HG03175 (cell line): ENCODE measurements at regions not wholly inside any gene's neighbourhood (a gene's known extent, or its start where the extent isn't known, plus 50 kb on each side); places are given as distances from the start of the nearest gene placed in this dataset.

ENCODE experiments used
- ATAC-seq: cut with Tn5 transposase; IDR thresholded peaks from one replicate; pipeline ENCODE4 v1.9.1; 2021; ENCODE audit warnings: mild to moderate bottlenecking, moderate library complexity; ENCODE audit not compliant: unreplicated experiment

DNA sequence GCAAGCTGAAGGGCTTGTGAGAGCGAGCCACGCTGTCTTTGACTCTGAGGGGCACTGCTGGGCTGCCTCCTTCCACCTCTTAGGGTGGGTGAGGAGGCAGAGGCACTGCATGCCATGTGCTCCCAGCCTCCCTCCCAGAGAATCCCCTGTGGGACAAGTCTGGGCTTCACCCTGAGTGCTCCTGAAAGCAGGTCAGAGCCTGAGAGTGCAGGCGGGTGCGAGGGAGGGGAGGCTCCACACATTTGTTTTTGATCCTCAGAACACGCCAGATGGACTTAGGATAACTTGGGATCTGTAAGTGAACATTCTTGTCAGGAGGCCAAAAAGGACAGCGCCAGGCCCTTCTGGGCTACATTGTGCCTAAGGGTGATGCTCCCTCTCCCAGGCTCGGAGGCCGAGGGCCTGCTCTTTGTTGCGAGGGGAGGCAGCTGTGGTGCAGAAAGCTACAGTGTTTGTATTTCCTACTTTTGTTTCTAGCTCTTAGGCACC lies 155.4 kb downstream of the TMX1 start:
- ATAC-seq: no peak

DNA sequence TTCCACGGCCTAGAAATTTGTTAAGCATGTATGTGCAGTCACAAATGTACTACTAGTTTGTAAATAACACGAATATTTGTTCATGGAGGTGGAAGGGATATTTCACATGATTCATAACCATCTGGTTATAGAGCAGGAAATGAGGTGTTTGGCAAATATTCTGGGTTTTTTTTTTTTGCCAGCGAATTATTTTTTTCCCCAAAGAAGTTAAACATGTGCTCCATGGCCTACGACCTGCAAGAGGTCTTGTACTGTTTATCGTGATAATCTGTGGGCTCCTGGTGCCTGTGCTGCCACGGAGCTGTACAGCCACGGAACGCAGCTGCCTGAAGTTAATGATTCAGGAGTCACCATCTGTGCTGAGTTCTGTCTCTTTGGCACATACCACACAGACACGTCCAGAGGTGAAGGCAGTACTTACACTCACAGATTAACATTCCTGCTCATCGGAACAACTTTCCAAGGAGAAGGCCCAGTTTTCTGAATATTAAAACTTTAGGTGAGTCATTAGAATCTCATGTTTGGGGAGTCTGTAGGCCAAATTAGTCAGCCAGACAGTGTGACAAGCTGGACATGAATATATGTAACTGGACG lies 156.3 kb downstream of the TMX1 start:
- no peak for ATAC-seq

DNA sequence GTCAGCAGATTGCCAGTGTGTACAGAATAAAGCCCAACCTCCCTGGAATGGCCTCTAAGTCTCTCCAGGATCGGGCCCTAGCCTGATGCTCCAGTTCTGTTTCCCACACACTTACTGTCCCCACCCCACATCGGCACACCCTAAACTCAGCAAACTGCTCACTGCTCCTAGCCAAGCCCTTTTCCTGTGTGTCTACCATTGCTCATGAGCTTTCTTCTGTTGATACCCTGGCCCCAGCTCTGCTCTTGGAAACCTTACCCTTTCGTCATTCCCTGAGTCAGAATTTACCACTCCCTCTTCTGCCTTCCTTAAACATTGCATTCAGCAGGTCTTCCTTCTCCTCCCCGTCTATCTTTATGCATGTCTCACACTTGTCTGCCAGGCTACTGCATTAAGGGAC lies 158.9 kb downstream of the TMX1 start:
- ATAC-seq: no peak

DNA sequence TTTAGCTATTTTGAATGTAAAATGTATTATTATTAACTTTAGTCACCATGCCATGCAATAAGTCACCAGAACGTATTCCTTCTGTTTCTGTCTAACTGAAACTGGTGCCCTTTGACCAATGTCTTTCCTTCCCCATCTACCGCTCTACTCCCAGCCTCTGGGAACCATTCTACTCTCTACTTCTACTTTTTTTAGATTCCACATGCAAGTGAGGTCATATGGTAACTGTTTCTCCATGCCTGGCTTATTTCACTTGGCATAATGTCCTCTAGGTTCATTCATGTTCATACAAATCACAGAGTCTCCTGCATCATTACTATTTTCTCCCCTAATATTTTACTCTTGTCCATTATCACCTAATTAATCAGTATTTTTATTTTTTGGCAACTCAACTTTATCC lies 160.1 kb downstream of the TMX1 start:
- ATAC-seq: no peak

DNA sequence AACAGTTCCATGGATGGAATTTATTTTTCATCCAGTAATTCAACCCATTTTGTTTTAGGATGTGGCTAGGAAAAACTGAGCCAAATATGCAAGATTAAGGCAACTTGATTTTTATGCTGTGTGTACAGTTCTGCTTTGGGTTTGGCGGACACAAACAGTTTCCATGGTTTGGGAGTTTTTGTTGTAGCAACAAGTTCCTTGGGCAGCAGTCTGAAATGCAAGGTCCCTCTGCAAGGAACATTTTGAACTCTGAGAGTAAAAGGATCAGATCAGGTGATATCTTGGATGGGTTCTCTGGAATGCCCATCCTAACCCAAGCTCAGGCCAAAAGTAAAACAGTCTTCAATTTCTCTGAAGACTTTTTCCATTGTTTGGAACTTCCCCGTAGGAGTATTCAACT lies 161.2 kb downstream of the TMX1 start:
- ATAC-seq: no peak

DNA sequence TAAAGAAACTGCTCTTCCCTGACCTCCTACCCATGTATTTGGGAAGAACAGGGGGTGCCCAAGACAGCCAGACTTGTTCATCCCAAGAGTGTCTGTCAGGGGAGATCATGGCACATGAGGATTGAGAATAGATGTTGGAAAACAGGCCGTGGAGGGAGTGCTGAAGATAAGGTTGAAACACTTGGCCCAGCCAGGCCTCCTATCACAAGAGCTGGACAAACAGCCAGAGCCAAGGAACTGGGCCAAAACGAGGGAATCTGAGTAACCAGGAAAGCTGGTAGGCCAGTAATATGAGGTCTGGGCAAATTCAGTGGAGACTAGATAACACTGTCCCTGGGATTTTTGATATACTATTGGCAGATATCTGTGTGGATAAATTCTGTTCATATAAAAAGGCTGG lies 161.7 kb downstream of the TMX1 start:
- ATAC-seq: no peak

DNA sequence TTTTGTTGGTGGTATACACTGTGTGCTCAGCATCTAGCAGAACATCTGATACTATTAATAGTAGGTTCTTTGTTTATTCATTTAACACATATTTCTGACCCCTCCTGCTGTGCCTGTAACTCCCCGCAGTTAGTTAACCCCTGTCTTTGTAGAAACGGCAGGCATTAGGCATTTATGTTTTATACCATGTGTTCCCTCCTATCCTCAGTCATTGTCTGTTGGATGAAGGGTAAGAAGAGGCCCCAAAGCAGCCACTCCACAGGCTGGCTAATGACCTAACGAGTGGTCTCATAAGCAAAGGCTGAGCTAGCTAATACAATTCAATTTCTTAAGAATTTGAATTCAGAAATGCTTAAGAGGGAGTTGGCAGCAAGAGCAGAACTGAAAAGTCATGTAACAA lies 170.8 kb downstream of the TMX1 start:
- ATAC-seq: no peak

DNA sequence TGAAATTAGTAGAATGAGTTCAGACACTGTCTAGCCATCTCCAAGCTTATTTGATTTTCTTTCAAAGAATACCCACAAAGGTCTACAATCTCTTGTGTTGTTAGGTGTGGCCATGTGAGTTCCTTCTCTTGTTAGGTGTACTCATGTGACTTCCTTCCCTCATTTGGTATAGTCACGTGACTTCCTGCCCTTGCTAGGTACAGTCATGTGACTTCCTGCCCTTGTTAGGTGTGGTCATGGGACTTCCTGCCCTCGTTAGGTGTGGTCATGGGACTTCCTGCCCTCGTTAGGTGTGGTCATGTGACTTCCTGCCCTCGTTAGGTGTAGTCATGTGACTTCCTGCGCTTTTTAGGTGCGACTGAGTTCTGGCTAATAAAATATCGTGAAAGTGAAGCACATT lies 179.6 kb downstream of the TMX1 start:
- ATAC-seq: no peak

DNA sequence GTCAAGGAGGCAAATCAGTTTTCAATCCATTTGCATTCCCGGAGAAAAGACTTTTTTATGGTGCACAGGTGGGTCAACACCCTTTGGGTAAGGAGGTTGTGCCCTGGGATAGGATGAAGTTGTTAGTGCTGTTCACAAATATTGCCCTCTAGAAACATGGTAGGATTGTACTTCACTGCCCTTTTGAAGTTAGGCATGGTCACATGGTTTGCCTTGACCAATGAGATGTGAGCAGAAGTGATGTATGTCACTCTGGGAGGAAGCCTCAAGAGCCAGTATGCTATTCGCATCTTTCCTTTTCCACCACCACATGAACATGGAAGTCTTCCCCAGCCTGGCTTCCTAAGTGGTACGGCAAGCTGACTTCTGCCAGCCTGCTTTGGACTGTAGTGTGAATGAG lies 182.7 kb downstream of the TMX1 start:
- ATAC-seq: no peak

DNA sequence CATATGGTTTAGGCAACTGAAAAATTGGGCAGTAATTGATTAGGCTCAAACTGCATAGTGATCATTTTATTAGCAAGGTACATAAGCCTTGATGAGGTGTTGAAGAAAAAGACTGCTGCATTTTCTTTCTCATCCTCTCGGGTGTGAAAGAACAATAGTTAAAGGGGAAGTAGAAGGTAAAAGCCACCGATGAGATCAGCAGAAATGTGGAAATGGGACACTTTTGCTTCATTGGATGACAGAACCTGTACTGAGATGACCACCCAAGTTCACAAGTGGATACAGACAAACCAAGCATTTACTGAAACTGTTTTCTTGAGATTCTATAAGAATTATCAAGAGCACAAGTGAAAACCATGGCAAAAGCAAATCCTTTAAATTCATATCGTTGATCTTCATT lies 184.0 kb downstream of the TMX1 start:
- ATAC-seq: peak; percentile 61

DNA sequence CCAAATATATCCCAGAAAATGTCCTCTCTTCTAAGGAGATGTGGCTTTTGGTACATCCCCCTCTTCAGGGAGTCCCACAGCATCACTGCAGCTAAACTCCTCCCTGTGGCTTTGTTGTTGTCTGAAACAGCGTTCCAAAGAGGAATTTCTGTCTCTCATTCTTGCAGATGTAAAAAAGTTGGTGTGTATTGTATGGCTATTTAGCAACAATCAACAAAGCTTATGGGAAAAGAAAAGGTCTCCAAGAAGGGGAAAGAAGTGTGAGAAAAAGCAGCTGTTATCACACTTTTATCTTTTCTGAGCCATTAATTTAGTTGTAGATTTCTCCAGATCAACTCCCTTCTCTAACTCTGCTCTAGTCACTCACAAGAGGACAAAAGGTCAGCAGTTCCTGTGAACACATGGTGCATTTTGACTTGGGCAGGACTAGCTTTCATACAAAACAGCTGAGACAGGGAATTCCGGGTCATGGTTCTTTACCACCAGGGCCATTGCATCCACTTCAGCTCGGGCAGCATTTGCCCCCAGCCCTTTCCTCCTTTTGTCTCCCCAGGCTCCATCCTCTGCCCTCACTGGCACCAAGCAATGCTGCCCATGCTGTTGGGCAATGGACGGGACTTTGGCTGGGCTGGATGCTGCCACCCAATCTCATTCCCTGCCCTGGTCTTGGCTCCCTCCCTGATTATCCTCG lies 184.7 kb downstream of the TMX1 start:
- ATAC-seq: no peak

DNA sequence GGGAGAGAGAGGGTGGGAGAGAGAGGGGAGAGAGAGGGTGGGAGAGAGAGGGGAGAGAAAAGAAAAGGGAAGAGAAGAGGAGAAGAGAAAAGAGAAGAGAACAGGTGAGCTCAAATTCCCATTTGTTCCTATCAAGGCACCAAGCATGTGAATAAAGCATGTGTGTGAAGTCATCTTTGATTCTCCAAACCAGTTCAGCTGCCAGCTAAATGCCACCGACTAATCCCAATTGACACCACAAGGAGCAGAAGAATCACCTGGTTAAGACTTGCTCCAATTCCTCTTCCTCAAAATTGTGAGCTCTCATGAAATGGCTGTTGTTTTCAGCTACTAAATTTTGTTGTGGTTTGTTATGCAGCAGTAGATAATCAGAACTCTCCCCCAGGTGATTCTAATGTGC lies 188.9 kb downstream of the TMX1 start:
- ATAC-seq: no peak

DNA sequence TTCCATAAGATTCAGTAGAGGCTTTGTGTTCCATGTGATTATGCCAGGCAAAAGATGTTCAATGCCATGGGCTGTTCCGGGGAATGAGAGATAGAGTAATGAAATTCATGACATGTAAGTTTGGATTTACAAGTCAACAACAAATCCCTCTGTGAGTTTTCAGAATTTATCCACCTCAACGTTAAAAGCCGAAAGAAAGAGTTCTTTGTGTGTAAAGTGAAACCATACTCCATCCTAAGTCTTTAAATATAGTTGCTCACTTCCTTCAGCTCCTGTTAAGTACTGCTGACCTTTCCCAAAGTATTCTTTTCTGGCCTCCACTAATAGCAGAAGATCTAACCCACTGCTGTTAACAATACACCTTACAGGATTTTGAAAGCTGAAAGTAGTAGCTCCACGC lies 190.0 kb downstream of the TMX1 start:
- ATAC-seq: no peak

DNA sequence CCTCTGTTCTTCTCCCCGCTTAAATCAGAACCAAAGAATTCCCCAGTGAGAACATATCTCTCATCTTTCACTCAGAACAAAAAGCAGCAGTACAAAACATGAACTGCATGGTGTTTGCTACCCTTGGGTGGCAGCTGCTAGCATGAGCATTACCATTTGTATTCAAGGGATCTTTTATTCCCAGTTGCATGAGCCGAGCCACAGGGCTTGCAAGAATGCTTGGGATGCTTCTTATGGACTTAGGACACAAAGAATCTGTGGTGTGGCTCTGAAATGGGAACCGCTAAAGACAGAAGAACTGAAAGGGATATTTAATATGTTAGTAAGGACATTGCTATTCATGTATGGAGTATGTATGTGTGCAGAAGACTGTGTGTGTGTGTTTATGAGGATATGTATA lies 190.6 kb downstream of the TMX1 start:
- ATAC-seq: peak; percentile 6

DNA sequence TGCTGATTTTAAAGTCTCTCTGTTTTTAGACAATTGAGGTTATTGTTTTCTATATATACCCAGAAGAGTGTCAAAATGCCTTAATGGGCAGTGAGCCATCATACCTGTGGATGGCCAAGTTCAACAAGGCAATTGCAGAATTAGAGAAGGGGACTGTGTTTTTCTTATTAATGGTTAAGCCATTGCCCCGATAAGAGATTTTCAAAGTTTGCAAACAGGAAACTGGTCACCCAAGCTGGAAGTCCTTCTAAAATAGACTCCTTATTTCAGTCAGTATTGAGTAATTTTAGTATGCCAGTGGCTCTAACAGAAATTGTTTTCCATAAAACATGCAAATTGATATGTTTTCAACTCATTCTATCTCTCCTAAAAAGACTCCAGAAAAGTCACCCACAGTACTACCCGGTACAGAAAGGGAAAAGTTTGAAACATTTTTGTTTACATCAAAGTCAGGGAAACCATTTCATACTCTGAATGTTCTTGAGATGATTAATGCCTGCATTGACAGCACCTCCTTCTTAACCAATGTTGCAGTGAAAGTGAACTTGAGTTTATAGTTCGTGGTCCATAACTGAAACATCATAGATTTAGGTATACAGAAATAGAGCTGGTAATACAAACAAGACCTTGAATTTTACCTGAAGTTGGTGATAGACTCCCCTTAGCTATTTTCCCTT lies 191.1 kb downstream of the TMX1 start:
- ATAC-seq: peak; percentile 65

DNA sequence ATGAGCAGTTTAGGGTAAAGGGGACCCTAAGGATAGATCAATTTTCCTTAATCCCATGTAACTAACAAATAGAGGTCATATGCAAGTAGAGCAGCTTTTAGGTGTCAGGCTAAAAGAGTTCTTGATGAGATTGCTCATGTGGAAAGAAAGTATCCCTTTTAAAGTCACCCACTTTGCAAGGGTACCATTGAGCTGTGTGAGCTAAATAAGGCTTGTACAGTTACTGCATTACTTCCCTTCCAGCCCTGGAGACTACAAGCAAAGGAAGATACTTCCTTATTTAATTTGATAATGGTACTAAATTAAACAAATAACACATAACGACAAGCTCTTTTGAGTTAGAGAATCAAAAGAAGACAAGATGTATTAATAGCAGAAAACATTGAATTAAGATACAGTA lies 191.7 kb downstream of the TMX1 start:
- no peak for ATAC-seq

DNA sequence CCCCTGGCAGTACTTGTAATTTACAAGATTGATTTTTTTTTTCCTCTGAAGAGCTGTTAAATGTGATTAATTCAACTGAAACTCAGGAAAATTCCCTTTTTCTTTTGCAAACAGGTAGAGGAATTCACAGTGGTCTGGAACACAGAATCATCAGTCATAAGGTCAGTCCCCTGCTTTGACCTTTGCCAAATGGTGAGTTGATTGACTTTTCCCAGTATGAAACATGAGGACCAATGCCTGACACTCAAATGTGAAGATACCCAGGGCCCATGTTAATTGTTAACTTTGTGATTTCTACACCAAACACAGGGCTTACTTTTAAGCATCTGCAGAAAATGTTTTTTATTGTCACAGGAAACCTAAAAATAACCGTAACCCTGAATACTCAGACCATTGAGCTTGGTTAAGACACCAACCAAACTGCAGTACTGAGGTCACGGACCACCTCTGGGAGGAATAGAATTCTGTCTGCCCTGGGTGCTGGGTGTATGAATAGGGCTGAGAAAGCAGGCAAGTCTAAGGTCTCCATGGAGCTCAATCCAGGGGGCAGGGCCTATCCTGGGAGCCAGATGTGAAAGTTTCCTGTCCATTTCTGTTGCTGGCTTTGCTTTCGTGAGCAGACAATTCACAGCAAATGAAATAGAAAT lies 192.4 kb downstream of the TMX1 start:
- ATAC-seq: peak; percentile 40

DNA sequence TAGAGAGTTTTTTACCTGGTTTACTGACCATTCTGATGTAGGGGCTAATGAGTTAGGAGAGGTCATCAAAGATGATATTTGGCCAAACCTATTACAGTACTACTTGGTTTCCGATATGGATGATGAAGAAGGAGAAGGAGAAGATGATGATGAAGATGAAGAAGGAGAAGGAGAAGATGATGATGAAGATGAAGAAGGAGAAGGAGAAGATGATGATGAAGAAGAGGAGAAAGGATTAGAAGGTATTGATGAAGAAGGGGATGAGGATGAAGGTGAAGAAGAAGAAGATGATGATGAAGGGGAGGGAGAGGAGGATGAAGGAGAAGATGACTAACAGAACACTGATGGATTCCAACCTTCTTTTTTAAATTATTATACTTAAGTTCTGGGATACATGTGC lies 196.6 kb downstream of the TMX1 start:
- no peak for ATAC-seq

DNA sequence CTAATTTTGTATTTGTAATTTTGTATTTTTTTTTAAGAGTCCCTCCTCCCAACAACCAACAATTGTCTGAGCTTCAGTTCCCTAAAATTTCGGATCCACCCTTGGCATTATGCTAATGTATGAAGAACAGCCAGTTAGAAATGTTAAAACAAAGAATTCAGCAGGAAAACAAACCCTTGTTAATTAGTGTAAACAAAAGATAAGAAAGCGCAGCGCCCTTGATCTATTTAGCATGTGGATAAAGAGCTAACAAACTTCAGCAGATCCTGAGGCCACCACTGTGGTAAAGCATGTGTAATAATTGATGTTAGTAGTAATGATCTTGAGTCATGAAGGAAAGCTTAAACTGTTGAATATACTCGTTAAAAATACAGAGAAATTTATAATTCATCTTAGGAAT lies 199.8 kb downstream of the TMX1 start:
- ATAC-seq: no peak

DNA sequence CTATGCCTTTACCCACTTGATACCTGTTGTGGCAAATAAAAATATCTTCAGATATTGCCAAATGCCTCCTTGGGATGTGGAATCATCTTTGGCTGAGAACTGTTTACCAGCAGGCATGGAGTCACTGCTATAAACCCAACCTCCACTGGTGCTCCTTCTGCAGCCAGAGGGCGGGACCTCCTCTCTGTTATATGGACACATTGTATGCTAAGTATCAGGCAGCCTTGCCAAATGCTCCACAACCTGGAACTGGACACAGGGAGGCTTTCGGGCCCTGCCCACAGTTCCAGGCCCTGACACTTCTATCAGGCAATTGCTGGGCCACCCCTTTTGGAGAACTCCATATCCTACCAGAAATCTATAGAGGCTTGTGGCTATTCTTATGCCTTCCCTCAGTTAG lies 201.0 kb downstream of the TMX1 start:
- no peak for ATAC-seq

DNA sequence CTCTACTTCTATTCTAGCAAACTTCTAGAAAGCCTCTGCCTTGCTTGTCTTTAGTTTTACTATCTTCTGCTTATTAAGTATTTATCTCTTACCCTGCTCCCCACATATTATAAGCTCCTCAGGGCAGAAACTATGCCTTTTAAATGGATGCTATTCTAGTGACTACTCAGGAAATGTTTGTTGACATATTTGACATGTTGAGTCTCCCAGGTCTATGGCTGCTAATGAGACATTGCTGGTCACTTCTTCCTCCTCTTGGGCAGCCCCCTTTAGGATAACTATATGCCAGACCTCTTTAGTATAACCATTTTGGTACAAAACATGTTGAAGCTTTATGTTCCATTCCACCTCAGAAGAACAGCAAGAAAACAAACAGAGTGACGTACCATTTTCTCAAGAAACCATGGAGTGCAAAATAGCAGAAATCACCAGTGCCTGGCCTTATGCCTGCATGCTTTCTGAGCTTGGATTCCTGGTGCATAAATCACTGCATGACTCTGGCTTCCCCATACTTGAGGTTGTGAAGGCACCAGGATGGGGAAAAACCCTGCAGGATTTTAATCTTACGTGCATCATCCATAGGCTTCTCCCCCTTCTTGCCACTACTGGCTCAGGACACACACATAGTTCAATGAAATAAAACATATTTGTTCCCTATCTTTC lies 202.6 kb downstream of the TMX1 start:
- ATAC-seq: no peak
